Testis (tissue), 2 donors: ENCODE measurements at regions not wholly inside any gene's neighbourhood (a gene's known extent, or its start where the extent isn't known, plus 50 kb on each side); places are given as distances from the start of the nearest gene placed in this dataset.

ENCODE experiments used
- DNase-seq: peaks from one replicate; pipeline ENCODE4 v3.0.0-alpha.2; 2019
- H3K27ac ChIP-seq, 2 donors: fragments of 200-600 bp; sonication (generic); one replicate each; pipeline ENCODE4 v1.5.1; 2019
- H3K27me3 ChIP-seq: fragments of 200-600 bp; sonication (generic); one replicate; pipeline ENCODE4 v1.5.1; 2019
- H3K36me3 ChIP-seq: fragments of 200-600 bp; sonication (generic); one replicate; pipeline ENCODE4 v1.5.1; 2017; ENCODE audit warnings: low read depth; ENCODE audit errors: missing control alignments
- H3K4me1 ChIP-seq: fragments of 200-600 bp; sonication (generic); one replicate; pipeline ENCODE4 v1.5.1; 2019
- H3K4me3 ChIP-seq, 2 donors: fragments of 200-600 bp; sonication (generic); one replicate each; pipeline ENCODE4 v1.5.1; 2017 to 2019
- H3K9me3 ChIP-seq: fragments of 200-600 bp; sonication (generic); one replicate; pipeline ENCODE4 v1.5.1; 2017
- CTCF ChIP-seq, 3 experiments: fragments of 450-650 bp in 2 of 3; fragments of 200-600 bp in 1 of 3; sonication (generic) in 1 of 3; IDR thresholded peaks; one replicate each; pipeline ENCODE4 v1.5.1; 2016 to 2019; ENCODE audit warnings: antibody characterized with exemption in 3 of 3, mild to moderate bottlenecking in 2 of 3, moderate library complexity in 1 of 3
- POLR2A ChIP-seq: fragments of 450-650 bp; IDR thresholded peaks from one replicate; pipeline ENCODE4 v1.6.1; 2017; ENCODE audit warnings: antibody characterized with exemption, mild to moderate bottlenecking, moderate library complexity
- WGBS, 2 donors: methylation state at CpG; one replicate each; pipeline ENCODE4 v1.1.5; 2018; 5-methylcytosine and 5-hydroxymethylcytosine counted together
- intact Hi-C: fragments of 100-400 bp; cut with DNase I; formaldehyde crosslinking; loops from one replicate; pipeline ENCODE4 v1.15.1; 2023; ENCODE audit warnings: low total_unique reads

- no peak for DNase-seq
- intact Hi-C loops, result no loop called here
- TF ChIP-seq CTCF (IDR thresholded peaks at IDR 0.05), result no peak
- TF ChIP-seq POLR2A, result no peak
- no peaks in the 10 kb centered on the region for H3K4me1 ChIP-seq
- H3K36me3 ChIP-seq, result no peaks in the 10 kb centered on the region
- no peaks in the 10 kb centered on the region for H3K9me3 ChIP-seq
- 77 to 95% methylated on average over 1 of the region's 1 CpG for WGBS, 2 donors
- H3K27ac ChIP-seq, result no peak overlapping the region
- no peak overlapping the region for H3K4me3 ChIP-seq
- no peaks in the 10 kb centered on the region for H3K27me3 ChIP-seq
These were observed 142.1 kb downstream of the HINT1 start for GRCh38 chr5:131022811-131023497.

GRCh38 chr5:131021646-131022045, 143.4 kb downstream of the HINT1 start:
- no peak for TF ChIP-seq POLR2A
- TF ChIP-seq CTCF (IDR thresholded peaks at IDR 0.05), result no peak
- H3K4me3 ChIP-seq, result no peak overlapping the region
- no peak for DNase-seq
- H3K36me3 ChIP-seq, result no peaks in the 10 kb centered on the region
- intact Hi-C loops, result no loop called here
- H3K27me3 ChIP-seq, result no peaks in the 10 kb centered on the region
- no peaks in the 10 kb centered on the region for H3K9me3 ChIP-seq
- no peaks in the 10 kb centered on the region for H3K4me1 ChIP-seq
- WGBS, 2 donors, result 94 to 95% methylated on average over 2 of the region's 2 CpGs
- H3K27ac ChIP-seq, result no peak overlapping the region

- no peak for DNase-seq
- intact Hi-C loops, result no loop called here
- no peaks in the 10 kb centered on the region for H3K9me3 ChIP-seq
- H3K27me3 ChIP-seq, result no peaks in the 10 kb centered on the region
- no peaks in the 10 kb centered on the region for H3K36me3 ChIP-seq
- H3K27ac ChIP-seq, result no peak overlapping the region
- no peaks in the 10 kb centered on the region for H3K4me1 ChIP-seq
- no peak overlapping the region for H3K4me3 ChIP-seq
- TF ChIP-seq POLR2A (no peak), CTCF (IDR thresholded peaks at IDR 0.05) (no peak)
- 49 to 83% methylated on average over 5 to 6 of the region's 6 CpGs for WGBS, 2 donors
These were observed 145.3 kb downstream of the HINT1 start for GRCh38 chr5:131019601-131020315.

GRCh38 chr5:131019111-131019510, 145.9 kb downstream of the HINT1 start:
- 67 to 89% methylated on average over 1 of the region's 1 CpG for WGBS, 2 donors
- no peak overlapping the region for H3K4me3 ChIP-seq
- H3K36me3 ChIP-seq, result no peaks in the 10 kb centered on the region
- no peaks in the 10 kb centered on the region for H3K27me3 ChIP-seq
- DNase-seq, result no peak
- H3K4me1 ChIP-seq, result no peaks in the 10 kb centered on the region
- intact Hi-C loops, result no loop called here
- no peak overlapping the region for H3K27ac ChIP-seq
- no peaks in the 10 kb centered on the region for H3K9me3 ChIP-seq
- TF ChIP-seq POLR2A (no peak), CTCF (IDR thresholded peaks at IDR 0.05) (no peak)

- TF ChIP-seq POLR2A (no peak), CTCF (IDR thresholded peaks at IDR 0.05) (no peak)
- Histone ChIP-seq H3K36me3 (no peaks in the 10 kb centered on the region), H3K9me3 (no peaks in the 10 kb centered on the region), H3K4me1 (no peaks in the 10 kb centered on the region), H3K27me3 (no peaks in the 10 kb centered on the region), H3K4me3 (no peak overlapping the region), H3K27ac (no peak overlapping the region)
- intact Hi-C loops, result no loop called here
- WGBS, 2 donors, result 61 to 70% methylated on average over 22 to 23 of the region's 24 CpGs
- DNase-seq, result no peak
These were observed 156.7 kb downstream of the HINT1 start for GRCh38 chr5:131008329-131008728.
